CD4-positive, alpha-beta T cell treated with Interleukin-15 for 4 hours (primary cell): ENCODE measurements at regions not wholly inside any gene's neighbourhood (a gene's known extent, or its start where the extent isn't known, plus 50 kb on each side); places are given as distances from the start of the nearest gene placed in this dataset.

Experiments
- DNase-seq: peaks from one replicate; pipeline ENCODE4 v3.0.0-alpha.2; 2020; ENCODE audit warnings: low spot score

- no peak for DNase-seq
Observed at GRCh38 chr14:22415605-22415959, 173.4 kb downstream of the DAD1 start.

GRCh38 chr14:22414876-22415604 lies 174.0 kb downstream of the DAD1 start:
- no peak for DNase-seq

GRCh38 chr14:22412926-22413411 lies 176.1 kb downstream of the DAD1 start:
- no peak for DNase-seq

- DNase-seq, result no peak
Observed at GRCh38 chr14:22411398-22412055, 177.5 kb downstream of the DAD1 start.

GRCh38 chr14:22410497-22410896 lies 178.5 kb downstream of the DAD1 start:
- no peak for DNase-seq

DNA sequence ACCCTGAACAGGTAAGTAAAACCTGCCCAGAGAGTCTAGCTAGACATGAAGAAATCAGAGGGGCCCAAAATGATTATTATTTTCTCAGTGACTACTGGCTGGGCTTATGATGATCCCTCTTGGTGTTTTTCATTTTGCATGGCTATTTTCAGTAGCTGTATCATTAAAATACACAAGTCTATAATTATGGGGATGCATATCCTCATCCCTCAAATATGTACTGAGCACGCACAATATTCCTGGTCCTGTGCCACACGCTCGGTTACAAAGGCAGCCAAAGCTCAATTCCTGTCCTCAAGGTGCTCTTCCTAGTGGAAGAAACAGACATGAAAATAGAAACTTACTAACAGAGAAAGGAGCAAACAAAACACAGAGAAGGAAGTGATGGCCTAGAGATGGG lies 180.0 kb downstream of the DAD1 start:
- no peak for DNase-seq

GRCh38 chr14:22408547-22408946 lies 180.5 kb downstream of the DAD1 start:
- DNase-seq, result no peak

DNA sequence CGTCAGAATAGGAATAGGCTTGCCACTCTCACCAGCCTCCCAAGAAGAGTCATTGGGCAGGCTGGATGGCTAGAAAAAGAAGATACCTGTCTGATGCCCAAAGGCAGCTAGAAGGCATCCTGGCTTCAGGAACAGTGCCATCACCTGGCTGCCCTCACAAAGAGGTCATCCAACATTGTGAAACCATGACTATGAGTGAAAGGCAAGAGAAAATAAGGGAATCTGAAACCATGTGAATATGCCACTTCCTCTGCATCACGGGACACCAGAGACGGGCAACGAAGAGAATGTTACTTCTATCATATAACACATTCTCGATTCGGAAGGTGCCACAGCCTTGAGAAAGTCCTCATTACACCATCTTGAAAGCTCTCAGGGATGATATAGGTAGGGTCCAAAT lies 182.0 kb downstream of the DAD1 start:
- DNase-seq, result no peak

DNA sequence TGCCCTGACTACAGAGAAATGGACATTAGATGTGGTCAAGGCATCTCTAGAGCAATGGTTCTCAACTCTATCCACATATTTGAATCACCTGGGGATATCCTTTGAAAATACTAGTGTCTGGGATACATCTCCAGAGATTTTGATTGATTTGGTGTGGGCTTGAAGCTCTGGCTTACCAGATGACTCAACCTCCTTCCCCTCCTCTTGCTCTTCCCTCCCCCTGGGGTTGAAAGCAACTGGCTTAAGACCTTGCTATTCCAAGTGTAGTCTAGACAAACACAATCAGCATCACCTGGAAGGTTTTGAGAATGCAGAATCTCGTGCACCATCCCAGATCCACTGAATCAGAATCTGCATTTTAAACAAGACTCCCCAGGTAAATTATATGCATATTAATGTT lies 183.8 kb downstream of the DAD1 start:
- DNase-seq, result no peak

DNA sequence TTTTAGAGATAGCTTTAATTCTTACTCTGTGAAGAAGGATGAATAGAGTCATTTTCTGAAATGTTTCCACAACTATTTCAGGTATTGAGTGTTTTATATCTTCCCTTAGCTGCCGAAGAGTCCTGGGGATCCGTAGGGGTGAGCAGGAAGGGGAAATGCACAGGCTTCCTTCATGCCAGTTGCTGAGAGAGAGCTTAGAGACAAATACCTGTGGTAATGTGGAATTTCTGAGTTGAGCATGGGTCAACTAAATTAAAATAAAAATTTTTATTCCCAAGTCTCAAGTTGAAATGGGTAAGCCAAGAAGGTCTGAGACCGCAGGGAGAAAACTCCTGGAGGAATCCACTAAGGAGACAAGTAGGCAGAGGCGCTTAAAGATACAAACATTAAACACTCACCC lies 185.7 kb downstream of the DAD1 start:
- DNase-seq, result no peak

DNA sequence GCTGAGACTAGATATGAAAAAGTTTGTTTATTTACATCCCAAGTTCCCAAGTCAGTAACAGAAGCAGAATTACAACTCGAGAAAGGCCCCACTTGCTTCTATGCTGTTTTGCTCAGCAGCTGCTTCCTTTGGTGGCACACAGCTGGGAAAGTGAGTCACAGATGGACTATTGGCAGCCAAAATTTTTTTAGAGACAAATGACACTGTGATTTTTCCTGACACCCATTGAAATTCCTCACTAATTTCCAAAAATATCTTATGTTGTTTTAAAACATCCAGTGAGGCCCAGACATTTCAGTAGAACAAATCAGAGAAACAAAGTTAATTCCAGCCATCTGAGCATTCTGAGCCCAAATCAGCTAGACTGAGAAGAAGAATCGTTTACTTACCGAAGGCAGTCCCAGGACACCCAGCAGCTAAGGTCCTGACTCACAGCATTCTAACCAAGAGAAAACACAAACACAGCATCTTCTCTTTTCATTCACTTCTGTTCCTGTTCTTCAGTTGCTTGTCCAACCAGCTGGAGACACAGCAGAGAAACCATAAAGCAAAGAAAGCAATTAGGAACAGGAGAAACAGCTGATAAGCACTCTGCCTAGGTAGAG lies 188.3 kb downstream of the DAD1 start:
- no peak for DNase-seq

DNA sequence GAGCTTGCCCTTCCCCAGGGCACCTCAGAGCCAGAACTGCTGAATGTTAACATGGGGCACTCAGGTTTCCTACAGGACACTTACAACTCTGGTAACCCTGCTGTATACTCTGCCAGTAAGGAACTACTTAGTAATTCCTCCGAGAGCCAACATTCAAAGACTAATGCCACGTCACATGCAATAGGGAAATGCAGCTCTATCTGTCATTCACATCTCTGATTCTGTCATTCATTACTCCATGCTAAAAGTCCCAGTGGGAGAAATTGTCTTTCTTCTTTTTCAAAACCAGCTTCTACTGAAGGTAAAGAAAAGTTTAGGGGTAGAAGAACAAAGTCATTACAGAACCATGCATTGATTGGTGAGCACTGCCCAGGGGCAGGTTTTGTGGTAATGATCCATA lies 189.2 kb downstream of the DAD1 start:
- DNase-seq, result no peak

- no peak for DNase-seq
Observed at GRCh38 chr14:22397221-22397737, 191.7 kb downstream of the DAD1 start.

GRCh38 chr14:22395803-22396202 lies 193.2 kb downstream of the DAD1 start:
- DNase-seq, result no peak

DNA sequence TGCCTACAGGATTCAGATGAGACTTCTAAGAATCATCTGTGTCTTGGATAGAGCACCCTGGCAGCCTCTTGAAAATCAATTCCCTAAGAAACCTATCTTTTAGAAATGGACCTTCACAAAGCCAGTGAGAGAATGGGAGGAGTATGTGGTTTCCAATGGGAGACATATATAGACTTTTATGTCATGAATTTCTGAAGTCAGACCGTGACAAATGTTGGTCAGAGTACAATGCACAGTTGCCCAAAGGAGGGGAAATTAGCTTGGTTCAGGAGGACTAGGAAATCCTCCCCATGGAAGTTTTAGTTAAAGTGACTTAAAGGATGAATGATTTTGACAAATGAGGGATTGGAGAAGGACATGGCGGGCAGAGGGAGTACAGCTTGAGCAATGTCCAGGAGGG lies 194.4 kb downstream of the DAD1 start:
- no peak for DNase-seq

- DNase-seq, result no peak
Observed at GRCh38 chr14:22393796-22394195, 195.2 kb downstream of the DAD1 start.

DNA sequence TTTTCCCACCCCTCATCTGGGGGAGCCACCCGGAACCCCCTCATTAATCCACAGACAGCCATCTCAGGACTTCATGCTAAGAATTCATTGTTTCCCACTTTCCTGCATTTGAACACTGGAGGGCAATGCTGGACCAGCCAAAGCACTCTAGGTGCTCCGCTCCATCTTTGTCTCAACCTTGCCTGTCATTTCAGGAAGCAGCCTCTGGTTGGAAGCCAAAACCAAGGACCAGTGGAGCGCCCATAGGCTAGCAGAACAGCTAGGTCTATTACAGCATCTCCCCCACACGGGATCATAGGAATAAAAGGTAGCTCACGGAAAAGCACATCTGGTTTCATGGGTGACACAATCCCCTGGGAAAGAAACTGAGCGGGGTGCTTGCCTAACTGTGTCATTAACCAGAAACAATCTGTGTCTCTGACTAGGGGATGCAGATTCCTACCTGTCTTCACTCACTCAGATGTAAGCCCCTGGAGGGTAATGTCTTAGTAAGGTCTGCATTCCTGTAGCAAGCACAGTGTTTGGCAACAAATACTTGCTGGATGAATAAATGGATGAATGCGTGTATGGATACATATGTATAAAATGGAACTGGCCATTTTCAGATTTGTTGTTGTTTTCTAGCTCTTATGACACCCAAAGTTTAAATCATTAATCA lies 197.0 kb downstream of the DAD1 start:
- DNase-seq, result no peak

DNA sequence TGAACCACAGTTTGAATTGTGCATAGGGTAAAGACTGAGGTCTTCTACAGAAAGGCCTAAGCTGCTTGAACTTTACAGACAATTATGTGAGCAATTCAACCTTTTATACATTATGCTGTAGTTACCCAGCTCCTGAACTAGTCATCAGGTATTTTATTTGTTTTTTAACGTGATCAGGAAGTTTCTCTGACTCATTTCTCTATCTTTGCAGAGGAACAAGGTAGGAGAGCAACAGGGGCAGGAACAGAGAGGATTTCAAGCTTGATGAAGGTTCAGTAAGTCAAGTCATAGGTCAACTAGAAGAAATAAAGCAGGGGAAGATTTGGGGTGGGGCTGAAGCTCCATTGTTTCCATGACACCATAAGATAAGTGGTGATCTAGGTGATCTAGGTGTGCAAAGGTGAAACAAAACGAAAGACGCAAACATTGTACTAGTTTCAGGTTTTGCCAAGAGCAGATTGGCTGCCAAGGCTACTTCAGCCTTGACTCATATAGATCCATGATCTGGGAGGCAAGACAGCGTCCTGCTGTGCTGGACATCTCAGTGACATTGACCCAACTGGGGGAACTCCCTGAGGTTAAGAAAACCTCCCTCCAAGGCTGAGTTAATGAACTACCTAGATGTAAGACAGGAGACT lies 198.1 kb downstream of the DAD1 start:
- no peak for DNase-seq

DNA sequence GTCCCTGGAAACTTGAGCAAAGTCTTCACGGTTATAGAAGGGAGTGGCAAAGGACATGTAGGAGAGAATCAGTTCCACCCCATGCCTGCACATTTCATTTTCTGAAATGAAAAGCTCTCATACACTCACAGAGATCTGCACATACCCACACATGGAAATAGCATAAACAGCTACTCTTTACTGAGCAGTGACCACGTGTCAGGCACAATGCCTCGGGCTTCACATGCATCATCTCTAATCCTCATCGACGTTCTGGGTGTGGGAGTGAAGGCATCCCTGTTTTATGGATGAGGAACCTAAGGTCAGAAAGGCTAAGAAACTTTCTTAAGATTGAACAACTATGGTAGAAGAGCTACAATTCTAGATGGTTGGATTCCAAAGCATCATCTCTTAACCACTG lies 198.8 kb downstream of the DAD1 start:
- DNase-seq, result no peak

DNA sequence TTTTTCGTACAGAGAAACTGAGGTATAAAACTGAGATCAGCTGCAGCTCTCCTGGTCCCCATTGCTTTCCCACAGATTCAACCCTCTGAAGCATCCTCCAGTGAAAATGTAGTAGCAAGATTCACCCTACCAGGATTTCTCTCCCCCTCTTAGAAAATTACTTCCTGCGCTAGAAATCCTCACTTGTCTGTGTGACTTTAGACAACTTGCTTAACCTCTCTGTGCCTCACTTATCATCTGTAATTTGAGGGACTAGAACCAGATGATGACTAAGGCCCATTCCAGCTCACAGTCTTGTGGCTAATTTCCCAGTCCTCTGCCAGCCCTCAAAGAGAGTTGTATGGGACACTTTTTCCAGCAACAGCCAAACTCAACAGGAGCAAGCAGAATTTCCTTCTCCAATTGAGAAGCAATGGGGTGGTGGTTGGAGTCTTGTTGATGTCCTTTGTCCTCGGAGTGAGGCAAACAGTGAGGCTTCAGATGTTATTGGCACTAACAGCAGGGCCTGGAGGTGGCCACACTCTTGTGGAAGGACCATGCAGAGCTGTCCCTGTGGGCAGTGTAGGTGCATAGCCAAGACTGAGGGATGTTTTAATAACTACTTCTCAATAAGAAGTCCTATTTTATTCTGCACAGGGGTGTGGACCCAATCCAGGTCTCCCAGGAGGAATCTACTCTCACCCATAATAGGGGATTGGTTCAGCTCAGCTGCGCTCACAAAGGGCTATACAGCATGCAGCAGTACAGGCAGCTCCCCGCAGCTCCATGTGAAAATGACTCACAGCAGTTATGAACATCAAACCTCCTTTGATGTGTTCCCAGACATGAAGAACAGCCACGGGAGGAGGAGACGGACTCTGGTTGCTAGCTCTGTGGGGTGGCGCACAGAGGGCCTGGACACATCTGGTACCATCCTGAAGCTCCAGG lies 200.1 kb downstream of the DAD1 start:
- DNase-seq, result no peak

- DNase-seq, result no peak
Observed at GRCh38 chr14:22387776-22388241, 201.2 kb downstream of the DAD1 start.
